GM19468 (cell line): ENCODE measurements at regions not wholly inside any gene's neighbourhood (a gene's known extent, or its start where the extent isn't known, plus 50 kb on each side); places are given as distances from the start of the nearest gene placed in this dataset.

Source experiments
- ATAC-seq: cut with Tn5 transposase; IDR thresholded peaks from one replicate; pipeline ENCODE4 v1.9.1; 2021; ENCODE audit warnings: mild to moderate bottlenecking, moderate library complexity, moderate number of reproducible peaks; ENCODE audit not compliant: unreplicated experiment; ENCODE audit errors: extremely low read depth

DNA sequence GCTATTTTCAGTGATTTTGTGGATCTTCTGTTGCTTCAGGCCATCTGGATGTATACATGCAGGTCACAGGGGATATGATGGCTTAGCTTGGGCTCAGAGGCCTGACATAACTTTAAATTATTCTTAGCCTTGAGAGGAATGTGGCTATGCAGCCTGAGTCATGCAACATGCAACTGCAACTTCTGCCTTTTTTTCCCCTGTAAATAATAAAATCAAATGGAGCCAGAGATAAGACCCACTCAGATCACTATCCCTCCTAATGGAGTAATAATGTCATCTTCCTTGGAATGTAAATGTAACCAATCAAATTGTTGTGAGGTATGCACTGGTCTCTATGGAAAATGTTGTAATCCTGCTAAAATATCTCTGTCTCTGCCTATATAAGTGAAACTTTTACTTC lies 54.9 kb downstream of the MAGEB17 start:
- ATAC-seq = no peak

DNA sequence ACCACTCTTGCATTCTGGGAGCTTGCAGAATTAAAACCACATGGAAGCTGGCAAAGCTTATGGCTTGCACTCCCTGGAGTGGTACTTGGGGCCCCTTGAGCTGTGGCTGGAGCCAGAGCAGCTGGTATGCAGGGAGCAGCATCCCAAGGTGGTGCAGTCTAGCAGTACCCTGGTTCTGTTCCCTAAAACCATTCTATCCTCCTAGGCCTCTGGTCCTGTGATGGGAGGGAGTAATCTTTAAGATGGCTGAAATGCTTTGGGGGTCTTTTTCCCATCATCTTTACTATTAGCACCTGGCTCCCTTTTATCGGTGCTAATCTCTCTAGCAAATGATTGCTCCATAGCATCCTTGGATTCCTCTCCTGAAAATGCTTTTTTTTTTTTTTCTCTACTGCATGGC lies 56.1 kb downstream of the MAGEB17 start:
- ATAC-seq = no peak

DNA sequence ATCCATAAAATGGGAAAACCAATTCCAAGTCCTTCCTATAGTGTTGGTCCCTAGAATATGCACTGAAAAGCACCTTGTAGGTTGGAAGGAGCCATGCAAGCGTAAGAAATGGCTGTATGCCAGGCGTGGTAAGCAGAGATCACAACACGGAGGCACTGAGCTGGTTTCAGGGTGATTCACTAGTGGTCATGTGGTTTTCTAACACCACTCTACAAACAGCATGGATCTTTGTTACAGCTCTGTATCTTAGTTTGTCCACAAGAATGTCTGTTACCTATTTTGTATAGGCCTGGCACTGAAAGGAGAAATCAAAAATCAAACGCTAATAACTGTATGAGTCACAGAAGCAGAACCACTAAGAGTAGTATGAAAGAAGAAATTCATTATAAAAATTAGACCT lies 71.9 kb downstream of the MAGEB17 start:
- ATAC-seq = peak; percentile 63

DNA sequence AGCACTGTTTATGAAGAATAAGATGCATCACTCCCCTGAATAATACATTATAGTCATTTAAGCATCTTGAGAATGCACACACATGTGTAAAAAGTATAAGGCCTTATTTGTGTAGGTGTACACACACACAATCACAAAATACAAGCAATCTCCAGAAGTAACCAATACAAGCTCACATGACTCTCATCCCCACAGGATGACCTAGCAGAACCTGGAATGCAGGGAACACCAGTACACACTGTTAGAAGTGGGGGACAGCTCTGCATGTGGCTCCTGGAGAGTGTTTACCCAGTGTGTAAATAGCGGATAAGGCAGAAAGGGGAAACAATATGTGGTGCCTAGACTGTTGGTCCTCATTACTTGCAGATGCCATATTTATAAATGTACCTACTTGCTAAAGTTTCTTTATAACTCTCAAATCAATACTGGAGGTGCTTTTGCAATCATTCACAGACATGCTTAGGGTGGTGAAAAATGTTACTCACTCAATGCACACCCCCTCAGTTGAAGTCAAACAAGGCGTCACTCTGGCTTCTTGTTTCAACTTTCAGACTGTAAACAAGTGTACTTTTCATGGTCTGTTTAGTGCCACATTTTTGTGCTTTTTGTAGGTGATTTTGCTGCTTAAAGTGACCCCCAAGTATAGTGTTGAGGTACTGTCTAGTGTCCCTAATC lies 73.1 kb downstream of the MAGEB17 start:
- no peak for ATAC-seq

DNA sequence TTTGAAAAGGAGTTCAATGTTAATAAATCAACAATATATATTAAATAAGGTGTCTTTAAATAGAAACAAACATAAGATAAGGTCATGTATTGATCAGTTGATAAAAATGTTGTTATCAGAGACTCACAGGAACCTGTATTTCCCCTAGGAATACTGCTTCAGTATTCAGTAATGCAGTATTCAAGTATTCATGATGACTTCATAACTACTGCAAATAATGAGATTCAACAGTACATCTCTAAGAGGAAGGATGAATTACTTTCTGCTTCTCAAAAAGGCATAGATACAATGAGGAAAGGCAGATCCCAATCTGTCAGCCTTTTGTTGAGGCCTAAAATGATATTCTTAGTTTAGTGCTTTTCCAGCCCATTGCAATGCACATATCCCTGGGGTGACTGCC lies 73.7 kb downstream of the MAGEB17 start:
- ATAC-seq = no peak

DNA sequence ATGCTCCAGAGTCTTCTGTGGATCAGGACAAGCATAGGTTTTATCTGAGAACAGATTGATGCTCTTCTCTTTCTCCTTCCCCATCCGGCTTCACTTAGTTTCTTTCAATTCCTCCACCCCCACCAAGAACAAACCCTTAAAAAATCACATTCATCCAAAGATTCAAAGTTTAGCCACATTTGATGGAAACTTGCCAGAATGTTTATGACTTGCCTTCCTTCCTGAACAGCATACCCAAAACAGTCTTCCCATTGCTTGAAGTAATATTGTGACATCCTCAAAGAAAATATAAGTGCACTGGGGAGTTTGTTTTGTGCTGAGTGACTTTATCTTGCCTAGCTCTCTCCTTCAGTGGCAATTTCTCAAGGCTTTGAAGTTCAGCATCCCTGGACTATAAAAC lies 83.0 kb downstream of the MAGEB17 start:
- ATAC-seq = no peak

DNA sequence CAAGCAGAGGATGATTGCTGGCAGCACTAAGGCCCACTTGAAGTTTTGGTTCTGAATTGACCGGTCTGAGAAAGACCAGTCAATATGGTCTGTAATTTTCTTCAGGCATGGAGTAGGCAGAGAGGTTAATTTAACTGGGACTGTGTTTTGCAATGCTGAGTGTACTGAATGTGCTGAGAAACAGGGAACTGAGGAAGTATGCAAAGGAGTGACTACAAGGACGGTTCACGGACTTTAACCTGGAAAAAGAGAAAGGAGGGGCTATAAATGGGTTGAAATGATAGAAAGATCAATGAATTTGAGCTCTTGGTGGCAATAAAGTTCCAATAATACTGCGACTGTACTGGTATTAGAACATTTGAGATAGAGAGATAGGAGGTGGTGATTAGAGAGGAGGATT lies 84.5 kb downstream of the MAGEB17 start:
- no peak for ATAC-seq

DNA sequence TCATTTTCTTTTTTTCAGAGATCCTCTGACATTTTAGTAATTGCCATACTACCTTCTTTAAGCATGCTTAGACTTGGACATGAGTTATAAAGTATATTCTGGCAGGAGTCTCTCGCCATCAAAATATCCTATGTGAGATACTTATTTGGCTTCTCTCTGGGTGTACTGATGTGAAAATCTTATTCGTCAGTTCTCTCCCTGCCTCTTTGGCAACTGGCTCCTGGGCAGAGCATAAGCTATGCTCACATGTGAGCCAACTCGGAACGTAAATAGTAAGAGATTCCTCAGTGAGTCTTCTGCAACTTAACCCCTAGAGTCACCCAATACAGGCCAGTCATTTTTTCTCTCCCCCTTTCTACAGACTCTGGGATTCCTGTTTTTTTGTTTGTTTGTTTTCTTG lies 91.6 kb downstream of the MAGEB17 start:
- no peak for ATAC-seq

DNA sequence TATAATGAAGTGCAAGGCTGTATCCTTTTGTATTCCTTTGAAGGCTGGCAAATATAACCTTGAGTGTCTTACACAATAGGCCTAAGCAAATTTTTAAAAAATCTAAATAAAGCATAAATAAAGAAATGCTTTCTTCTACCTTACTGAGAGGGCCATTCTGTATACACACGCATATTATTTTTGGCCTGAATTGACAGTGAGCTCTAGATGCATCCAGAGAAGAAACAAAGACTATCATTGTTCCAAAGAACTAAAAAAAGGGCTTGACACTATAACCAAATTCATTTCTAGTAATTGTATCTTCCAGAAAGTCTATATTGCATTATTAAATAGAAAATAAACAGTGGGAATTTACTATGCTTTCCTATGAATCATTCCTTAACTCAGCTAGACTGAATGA lies 100.2 kb downstream of the MAGEB17 start:
- no peak for ATAC-seq

DNA sequence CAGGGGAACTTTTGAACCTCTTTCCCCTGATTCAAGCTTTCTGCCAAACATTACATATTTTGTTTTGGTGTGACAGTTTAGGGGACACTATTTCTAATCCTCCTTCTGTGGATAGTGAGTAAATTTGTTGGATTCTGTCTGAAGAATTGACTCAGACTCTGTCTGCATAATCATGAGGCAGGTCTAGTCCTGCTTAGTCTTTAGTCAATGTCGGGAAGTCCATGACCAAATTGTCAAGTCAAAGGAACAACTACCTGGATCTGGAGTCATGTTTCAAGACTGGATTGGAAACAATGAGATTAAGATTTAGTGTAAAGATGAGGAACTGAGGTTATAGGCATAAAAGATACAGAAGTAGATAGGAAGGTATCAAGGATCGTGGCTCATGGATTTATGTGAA lies 100.9 kb downstream of the MAGEB17 start:
- ATAC-seq = no peak

DNA sequence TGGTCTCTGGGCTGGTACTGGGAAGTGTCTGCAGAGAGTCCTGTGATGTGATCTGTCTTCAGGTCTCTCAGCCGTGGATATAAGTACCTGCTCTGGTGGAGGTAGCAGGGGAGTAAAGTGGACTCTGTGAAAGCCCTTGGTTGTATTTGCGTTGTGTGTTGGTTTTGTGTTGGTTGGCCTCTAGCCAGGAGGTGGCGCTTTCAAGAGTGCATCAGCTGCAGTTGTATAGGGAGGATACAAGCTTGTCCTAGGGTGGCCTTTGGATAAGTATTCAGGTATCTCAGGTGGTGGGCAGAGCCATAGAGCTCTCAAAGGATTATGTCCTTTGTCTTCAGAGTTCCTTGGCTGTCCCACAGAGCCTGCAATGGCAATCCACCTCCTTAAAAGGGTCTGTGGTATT lies 111.6 kb downstream of the MAGEB17 start:
- ATAC-seq = no peak

DNA sequence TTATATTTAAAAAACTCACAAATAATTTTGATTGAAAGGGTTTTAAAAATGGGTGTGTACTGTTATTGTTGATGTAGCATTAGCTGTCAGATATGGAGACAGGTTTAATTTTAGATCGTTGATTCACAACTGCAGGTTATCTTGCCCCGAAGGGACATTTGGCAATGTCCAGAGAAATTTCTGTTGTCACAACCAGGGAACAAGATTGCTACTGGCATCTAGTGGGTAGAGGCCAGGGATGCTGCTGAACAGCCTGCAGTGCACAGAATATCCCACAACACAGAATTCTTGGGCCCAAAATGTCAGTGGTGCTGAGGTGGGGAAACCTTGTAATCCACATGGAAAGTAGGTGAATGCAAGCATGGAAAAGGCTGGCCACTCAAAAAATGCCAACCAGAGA lies 114.9 kb downstream of the MAGEB17 start:
- ATAC-seq = no peak

DNA sequence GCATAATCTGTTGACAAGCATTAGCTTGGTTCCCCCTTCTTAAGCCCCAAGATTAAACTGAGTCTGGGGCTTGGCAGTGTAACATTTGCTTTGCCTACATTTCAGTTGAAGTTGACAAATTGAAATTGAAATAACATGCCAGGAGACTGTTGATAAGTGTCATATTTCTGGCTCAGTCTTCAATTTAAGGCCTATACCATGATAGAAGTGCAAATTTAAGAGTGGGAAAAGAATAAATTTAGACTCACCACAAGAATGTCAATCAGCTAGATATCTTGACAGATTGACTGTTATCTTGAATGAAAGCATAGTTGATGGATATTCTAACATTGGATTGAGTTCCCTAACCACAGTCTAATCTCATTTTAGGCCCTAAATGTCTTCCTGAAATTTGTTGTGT lies 117.6 kb downstream of the MAGEB17 start:
- no peak for ATAC-seq

DNA sequence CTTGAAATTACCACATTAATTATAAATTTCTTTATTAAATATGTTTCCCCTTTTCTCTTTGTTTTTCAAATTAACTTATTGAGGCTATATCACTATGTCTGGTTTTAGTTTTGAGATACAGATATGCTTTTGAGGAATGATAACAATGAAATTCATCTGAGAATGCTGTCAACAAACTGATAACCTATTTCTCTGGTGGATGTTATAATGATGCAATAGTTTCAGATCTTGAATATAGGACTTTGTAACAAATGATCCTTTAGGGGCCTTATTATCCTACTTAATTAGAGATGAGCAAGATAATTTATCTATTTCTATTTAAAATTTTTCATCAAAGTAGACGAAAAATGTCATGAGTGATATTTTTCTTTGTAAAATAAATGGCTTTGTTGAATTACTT lies 123.7 kb downstream of the MAGEB17 start:
- ATAC-seq = no peak

DNA sequence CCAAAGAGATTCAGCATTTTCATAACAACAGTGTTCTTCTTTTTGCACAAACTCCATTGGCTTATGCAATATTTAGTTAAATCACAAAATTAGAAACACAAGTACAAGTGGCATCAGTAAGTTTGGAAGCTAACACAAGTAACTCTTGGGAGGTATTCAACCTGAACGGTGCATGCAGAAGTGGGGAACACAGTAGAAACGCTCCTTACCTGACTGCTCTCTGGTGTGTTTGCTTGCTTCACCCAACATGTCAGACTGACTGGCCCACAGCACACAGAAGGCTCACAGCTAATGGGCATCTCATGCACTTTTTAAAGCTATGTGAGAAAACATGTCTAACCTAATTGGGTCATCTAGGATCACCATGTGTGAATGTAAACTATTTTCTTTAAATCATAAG lies 133.6 kb downstream of the MAGEB17 start:
- no peak for ATAC-seq

DNA sequence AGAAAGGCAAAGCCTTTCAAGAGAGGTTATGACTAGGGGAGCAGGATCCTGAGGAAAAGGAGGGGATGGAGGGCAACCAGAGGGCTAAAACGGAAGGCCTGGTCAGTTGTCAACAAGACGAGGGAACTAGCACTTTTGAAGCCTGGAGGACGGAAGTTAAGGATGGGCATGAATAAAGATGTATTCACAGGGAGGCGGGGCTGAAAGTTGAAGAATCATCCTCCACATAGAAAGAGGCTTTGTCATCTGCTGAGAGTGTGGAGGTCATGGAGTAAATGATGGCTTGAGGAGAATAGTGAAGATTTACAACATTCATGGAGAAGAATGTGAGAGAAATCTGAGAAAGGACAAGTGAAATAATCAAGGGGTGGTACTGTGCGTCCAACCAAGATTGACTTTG lies 137.5 kb downstream of the MAGEB17 start:
- ATAC-seq = no peak

DNA sequence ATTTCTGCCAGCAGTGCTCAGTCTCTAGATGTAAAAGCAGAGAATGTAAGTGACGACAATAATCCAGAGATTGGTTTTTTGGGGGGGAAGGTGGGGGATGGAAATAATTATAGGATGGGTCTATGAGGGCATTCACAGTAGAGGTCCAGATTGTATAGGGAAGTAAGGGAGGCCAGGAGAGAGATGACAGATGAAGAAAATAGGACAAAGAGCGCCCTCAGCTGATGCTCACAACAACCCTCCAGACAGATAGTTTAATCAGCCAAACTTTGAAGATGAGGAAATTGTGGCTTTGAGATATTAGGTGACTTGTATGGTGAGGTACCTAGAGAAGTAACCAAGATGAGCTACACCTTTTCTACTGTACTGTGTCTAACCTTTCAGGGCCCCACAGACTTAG lies 137.9 kb downstream of the MAGEB17 start:
- no peak for ATAC-seq

DNA sequence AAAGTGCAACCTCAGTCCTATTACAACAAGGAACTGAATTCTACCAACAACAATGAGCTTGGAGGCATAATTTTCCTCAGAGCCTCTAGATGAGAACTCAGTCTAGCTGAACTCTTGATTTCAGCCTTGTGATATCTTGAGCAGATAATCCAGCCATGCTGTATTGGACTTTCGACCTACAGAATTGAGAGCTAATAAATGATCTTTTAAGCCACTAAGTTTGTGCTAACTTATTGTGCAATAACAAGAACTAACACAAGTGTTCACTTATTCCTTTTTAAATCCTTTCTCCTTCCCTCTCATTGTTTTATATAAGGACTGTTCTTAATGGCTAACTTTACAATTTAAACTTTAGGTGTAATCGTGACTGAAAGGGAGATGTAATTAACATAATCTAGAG lies 140.7 kb downstream of the MAGEB17 start:
- ATAC-seq = no peak

DNA sequence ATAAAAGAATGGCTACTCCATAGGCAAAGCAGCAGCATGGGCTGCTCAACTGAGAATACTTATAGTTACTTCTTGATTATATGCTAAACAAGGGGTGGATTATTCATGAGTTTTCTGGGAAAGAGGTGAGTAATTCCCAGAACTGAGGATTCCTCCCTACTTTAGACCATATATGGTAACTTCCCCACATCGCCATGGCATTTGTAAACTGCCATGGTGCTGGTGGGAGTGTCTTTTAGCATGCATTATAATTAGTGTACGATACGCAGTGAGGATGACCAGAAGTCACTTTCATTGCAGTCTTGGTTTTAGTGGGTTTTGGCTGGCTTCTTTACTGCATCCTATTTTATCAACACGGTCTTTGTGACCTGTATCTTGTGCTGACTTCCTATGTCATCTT lies 141.5 kb downstream of the MAGEB17 start:
- no peak for ATAC-seq

DNA sequence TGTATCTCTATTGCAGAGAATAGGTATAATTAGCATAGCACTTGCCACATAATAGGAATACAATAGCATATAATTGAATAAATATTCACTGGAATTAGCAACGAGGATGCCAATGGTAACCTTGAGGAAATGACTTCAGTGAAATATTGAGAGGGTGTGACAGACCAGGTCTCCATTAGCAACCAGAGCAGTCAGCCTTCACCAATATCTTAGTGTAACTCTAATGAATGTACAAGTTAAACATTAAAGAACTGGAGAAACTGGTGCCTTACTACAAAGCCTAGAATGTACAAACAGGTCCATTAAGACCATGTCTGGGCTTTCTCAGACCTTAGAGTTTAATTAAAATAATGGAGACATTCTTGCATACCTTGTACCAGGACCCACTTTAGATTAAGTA lies 143.0 kb downstream of the MAGEB17 start:
- ATAC-seq = no peak

DNA sequence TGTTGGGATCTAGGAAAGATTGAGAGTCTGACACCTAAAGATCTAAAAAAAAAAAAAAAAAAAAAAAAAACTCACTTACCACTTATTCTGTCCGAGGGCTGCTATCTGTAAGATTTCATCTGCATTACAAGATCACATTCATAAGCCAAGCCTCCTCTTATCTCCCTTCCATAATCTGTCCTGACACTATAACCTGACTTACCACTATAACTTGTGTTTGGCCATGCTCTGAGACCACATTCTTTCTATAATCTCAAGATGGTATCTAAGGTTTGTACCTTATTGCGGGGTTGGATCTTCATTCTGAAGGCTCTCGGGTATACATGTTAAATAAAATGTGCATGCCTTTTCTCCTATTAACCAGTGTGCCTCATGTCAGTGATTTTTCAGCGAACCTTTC lies 144.4 kb downstream of the MAGEB17 start:
- no peak for ATAC-seq

DNA sequence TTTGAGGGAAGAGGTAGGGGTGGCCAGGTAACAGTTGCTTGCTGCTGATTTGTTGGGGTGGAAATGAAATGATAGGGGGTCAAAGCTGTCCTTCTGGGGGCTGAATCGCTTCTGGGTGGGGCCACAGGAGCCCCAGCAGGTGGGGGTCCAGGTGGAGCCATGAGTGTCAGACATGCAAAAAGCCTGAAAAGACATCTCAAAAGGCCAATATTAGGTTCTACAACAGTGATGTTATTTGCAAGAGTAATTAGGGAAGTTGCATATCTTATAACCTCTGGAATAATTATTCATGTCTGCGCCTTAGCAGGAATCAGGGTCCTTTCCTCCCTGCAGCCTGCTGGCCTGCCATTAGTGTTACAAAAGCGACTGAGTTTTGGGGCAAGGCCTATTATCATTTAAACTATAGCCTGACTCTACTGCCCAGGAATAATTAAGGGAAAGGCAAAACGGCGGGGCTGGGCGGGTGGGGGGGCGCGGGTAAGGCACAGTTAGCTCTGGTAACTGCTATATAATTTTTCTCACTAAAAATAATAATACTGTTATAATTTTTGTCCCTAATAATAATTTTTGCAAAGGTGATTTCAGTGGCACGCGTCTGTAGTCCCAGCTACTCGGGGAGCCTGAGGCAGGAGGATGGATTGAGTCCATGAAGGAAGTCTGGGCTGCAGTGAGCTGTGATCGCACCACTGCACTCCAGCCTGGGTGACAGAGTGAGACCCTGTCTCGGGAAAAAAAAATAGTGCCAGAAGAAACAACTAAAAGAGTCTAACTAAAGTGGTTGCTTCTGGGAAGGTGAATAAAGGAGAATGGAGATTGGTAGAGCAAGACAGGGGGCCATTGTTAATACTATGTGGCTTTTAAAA lies 145.7 kb downstream of the MAGEB17 start:
- ATAC-seq = no peak
